ENCODE measurements at regions not wholly inside any gene's neighbourhood (a gene's known extent, or its start where the extent isn't known, plus 50 kb on each side); places are given as distances from the start of the nearest gene placed in this dataset.

DNA sequence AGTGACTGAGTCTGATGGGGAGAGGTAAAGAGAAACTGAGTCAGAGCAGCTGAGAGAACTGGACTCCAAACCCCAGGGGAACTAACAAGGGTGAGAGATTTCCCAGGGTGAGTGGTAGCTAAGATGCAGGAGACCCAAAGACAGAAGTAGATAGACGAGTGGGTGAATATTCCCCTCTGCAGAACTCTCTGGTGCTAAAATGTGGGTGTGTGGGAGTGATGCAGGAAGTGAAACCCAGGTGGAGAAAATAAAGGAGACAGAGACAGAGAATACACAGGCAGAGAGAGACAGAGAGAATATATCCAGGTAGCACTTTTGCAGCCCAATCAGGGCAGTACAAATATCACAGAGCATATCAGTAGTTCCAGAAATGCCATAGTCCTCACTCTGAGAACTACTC lies 212.5 kb upstream of the ZIC3 start:
- TF ChIP-seq ZBTB7A (IDR thresholded peaks at IDR 0.05; ENCODE audit: low read depth) (no peak), CREB1 (IDR thresholded peaks at IDR 0.05; ENCODE audit: low read depth) (no peak), TCF12 (IDR thresholded peaks at IDR 0.05; ENCODE audit: low read depth) (no peak), USF1 (IDR thresholded peaks at IDR 0.05) (no peak), NFIC (IDR thresholded peaks at IDR 0.05) (no peak), TEAD4 (IDR thresholded peaks at IDR 0.05) (no peak), YY1 (IDR thresholded peaks at IDR 0.05; ENCODE audit: low read depth) (no peak), FOXM1 (IDR thresholded peaks at IDR 0.05; ENCODE audit: borderline replicate concordance, low read depth) (no peak), RAD21 (IDR thresholded peaks at IDR 0.05; ENCODE audit: low read depth) (no peak), CEBPB (IDR thresholded peaks at IDR 0.05) (no peak), EGR1 (IDR thresholded peaks at IDR 0.05) (no peak), MAX (IDR thresholded peaks at IDR 0.05) (no peak), EP300 (IDR thresholded peaks at IDR 0.05; ENCODE audit: borderline replicate concordance) (no peak), REST (IDR thresholded peaks at IDR 0.05; ENCODE audit: low read depth) (no peak), TAF1 (IDR thresholded peaks at IDR 0.05; ENCODE audit: low read depth) (no peak)

GRCh38 chrX:137352101-137352660 lies 213.7 kb upstream of the ZIC3 start:
- TF ChIP-seq EP300 (IDR thresholded peaks at IDR 0.05; ENCODE audit: borderline replicate concordance) (no peak), ZBTB7A (IDR thresholded peaks at IDR 0.05; ENCODE audit: low read depth) (no peak)

DNA sequence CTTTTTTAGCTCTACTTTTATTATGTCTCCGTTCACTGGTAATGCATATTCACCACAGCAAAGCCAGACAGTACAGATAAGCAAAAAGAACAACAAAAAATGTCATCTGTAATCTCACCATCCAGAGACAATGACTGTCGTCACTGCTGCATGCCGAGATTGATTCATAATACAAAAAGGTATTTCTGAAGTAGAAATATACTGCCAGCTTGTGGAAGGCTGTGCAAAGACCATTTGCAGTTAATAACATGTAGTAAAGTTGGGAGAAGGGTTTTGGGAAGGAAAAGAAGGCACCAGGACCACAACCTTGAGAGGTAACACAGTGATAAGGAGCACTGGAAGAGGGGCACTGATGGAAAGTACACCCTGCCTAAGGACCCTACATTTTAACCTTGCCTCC lies 223.0 kb upstream of the ZIC3 start:
- TF ChIP-seq YY1 (IDR thresholded peaks at IDR 0.05; ENCODE audit: low read depth) (no peak), RAD21 (IDR thresholded peaks at IDR 0.05; ENCODE audit: low read depth) (no peak), EP300 (IDR thresholded peaks at IDR 0.05; ENCODE audit: borderline replicate concordance) (no peak), CEBPB (IDR thresholded peaks at IDR 0.05) (no peak), TEAD4 (IDR thresholded peaks at IDR 0.05) (no peak), FOXM1 (IDR thresholded peaks at IDR 0.05; ENCODE audit: borderline replicate concordance, low read depth) (no peak), REST (IDR thresholded peaks at IDR 0.05; ENCODE audit: low read depth) (no peak), NFIC (IDR thresholded peaks at IDR 0.05) (no peak), MAX (IDR thresholded peaks at IDR 0.05) (no peak)

- TF ChIP-seq TAF1 (IDR thresholded peaks at IDR 0.05; ENCODE audit: low read depth), result no peak
- no peak for TF ChIP-seq TEAD4 (IDR thresholded peaks at IDR 0.05)
- TF ChIP-seq REST (IDR thresholded peaks at IDR 0.05; ENCODE audit: low read depth), result no peak
- no peak for TF ChIP-seq FOXM1 (IDR thresholded peaks at IDR 0.05; ENCODE audit: borderline replicate concordance, low read depth)
- no peak for TF ChIP-seq ZBTB7A (IDR thresholded peaks at IDR 0.05; ENCODE audit: low read depth)
- no peak for TF ChIP-seq EGR1 (IDR thresholded peaks at IDR 0.05)
- TF ChIP-seq CEBPB (IDR thresholded peaks at IDR 0.05), result no peak
These were observed 252.3 kb upstream of the ZIC3 start for GRCh38 chrX:137313627-137314026.

DNA sequence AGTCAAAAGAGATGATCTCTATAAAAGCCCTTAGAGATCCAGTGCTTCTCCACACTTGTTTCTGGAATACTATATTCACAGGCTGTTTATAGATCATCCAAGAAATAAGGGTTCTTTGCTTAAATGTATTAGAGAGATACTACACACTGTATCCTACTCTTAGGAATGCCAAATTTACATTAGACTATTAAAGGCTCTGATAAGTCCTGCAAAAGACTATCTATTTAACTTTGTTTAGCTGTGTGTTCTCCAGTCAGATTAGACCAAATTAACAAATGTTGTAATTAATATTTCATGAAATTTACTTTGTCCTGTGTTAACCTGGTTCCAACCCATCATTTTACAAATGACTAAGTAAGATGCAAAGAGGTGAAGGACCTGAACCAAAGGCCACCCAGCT lies 260.5 kb upstream of the ZIC3 start:
- TF ChIP-seq ZBTB7A (IDR thresholded peaks at IDR 0.05; ENCODE audit: low read depth) (no peak), EP300 (IDR thresholded peaks at IDR 0.05; ENCODE audit: borderline replicate concordance) (no peak), YY1 (IDR thresholded peaks at IDR 0.05; ENCODE audit: low read depth) (no peak), FOXM1 (IDR thresholded peaks at IDR 0.05; ENCODE audit: borderline replicate concordance, low read depth) (no peak), TEAD4 (IDR thresholded peaks at IDR 0.05) (no peak), CREB1 (IDR thresholded peaks at IDR 0.05; ENCODE audit: low read depth) (no peak), CEBPB (IDR thresholded peaks at IDR 0.05) (no peak), RAD21 (IDR thresholded peaks at IDR 0.05; ENCODE audit: low read depth) (no peak), TCF12 (IDR thresholded peaks at IDR 0.05; ENCODE audit: low read depth) (no peak), USF1 (IDR thresholded peaks at IDR 0.05) (no peak), EGR1 (IDR thresholded peaks at IDR 0.05) (no peak), TAF1 (IDR thresholded peaks at IDR 0.05; ENCODE audit: low read depth) (no peak), MAX (IDR thresholded peaks at IDR 0.05) (no peak), REST (IDR thresholded peaks at IDR 0.05; ENCODE audit: low read depth) (no peak)
